ENCODE measurements at regions not wholly inside any gene's neighbourhood (a gene's known extent, or its start where the extent isn't known, plus 50 kb on each side); places are given as distances from the start of the nearest gene placed in this dataset.

GRCh38 chr3:34296796-34297195 is 498.4 kb downstream of the PDCD6IP start:
- Histone ChIP-seq H3K27me3 (ENCODE audit: insufficient read depth, low read depth) (no peaks in the 10 kb centered on the region), H3K4me1 (ENCODE audit: low read depth, poor library complexity, severe bottlenecking) (no peaks in the 10 kb centered on the region), H4K20me1 (ENCODE audit: insufficient read depth) (no peaks in the 10 kb centered on the region), H3K36me3 (ENCODE audit: insufficient read depth) (no peaks in the 10 kb centered on the region), H3K27ac (no peak overlapping the region), H3K4me2 (no peak overlapping the region), H3K79me2 (ENCODE audit: insufficient read depth, low read depth) (no peaks in the 10 kb centered on the region), H3K9ac (no peak overlapping the region), H2AFZ (ENCODE audit: low read depth) (no peak overlapping the region), H3K4me3 (IDR thresholded peaks at IDR 0.05; ENCODE audit: insufficient read depth, low read depth, low read length) (no peak overlapping the region)
- TF ChIP-seq CTCF (conservative IDR thresholded peaks at IDR 0.05; ENCODE audit: low read depth, low read length), result no peak

- Histone ChIP-seq H3K9ac (no peak overlapping the region), H3K4me1 (ENCODE audit: low read depth, poor library complexity, severe bottlenecking) (no peaks in the 10 kb centered on the region), H2AFZ (ENCODE audit: low read depth) (no peak overlapping the region), H3K27me3 (ENCODE audit: insufficient read depth, low read depth) (no peaks in the 10 kb centered on the region), H3K36me3 (ENCODE audit: insufficient read depth) (no peaks in the 10 kb centered on the region), H4K20me1 (ENCODE audit: insufficient read depth) (no peaks in the 10 kb centered on the region), H3K4me2 (no peak overlapping the region), H3K27ac (no peak overlapping the region), H3K79me2 (ENCODE audit: insufficient read depth, low read depth) (no peaks in the 10 kb centered on the region), H3K4me3 (IDR thresholded peaks at IDR 0.05; ENCODE audit: insufficient read depth, low read depth, low read length) (no peak overlapping the region)
- no peak for TF ChIP-seq CTCF (conservative IDR thresholded peaks at IDR 0.05; ENCODE audit: low read depth, low read length)
These were observed 500.2 kb downstream of the PDCD6IP start for GRCh38 chr3:34298653-34299052.

- no peak for TF ChIP-seq CTCF (conservative IDR thresholded peaks at IDR 0.05; ENCODE audit: low read depth, low read length)
- Histone ChIP-seq H4K20me1 (ENCODE audit: insufficient read depth) (no peaks in the 10 kb centered on the region), H3K27me3 (ENCODE audit: insufficient read depth, low read depth) (no peaks in the 10 kb centered on the region), H3K4me3 (IDR thresholded peaks at IDR 0.05; ENCODE audit: insufficient read depth, low read depth, low read length) (no peak overlapping the region), H3K27ac (no peak overlapping the region), H3K4me2 (no peak overlapping the region), H2AFZ (ENCODE audit: low read depth) (no peak overlapping the region), H3K9ac (no peak overlapping the region), H3K79me2 (ENCODE audit: insufficient read depth, low read depth) (no peaks in the 10 kb centered on the region), H3K36me3 (ENCODE audit: insufficient read depth) (no peaks in the 10 kb centered on the region), H3K4me1 (ENCODE audit: low read depth, poor library complexity, severe bottlenecking) (no peaks in the 10 kb centered on the region)
These were observed 502.2 kb downstream of the PDCD6IP start for GRCh38 chr3:34300621-34301020.

- Histone ChIP-seq H3K4me1 (ENCODE audit: low read depth, poor library complexity, severe bottlenecking) (no peaks in the 10 kb centered on the region), H3K9ac (no peak overlapping the region), H4K20me1 (ENCODE audit: insufficient read depth) (no peaks in the 10 kb centered on the region), H3K27me3 (ENCODE audit: insufficient read depth, low read depth) (no peaks in the 10 kb centered on the region), H2AFZ (ENCODE audit: low read depth) (no peak overlapping the region), H3K36me3 (ENCODE audit: insufficient read depth) (no peaks in the 10 kb centered on the region), H3K4me2 (no peak overlapping the region), H3K27ac (no peak overlapping the region), H3K4me3 (IDR thresholded peaks at IDR 0.05; ENCODE audit: insufficient read depth, low read depth, low read length) (no peak overlapping the region), H3K79me2 (ENCODE audit: insufficient read depth, low read depth) (no peaks in the 10 kb centered on the region)
- no peak for TF ChIP-seq CTCF (conservative IDR thresholded peaks at IDR 0.05; ENCODE audit: low read depth, low read length)
These were observed 502.9 kb downstream of the PDCD6IP start for GRCh38 chr3:34301313-34301712.

GRCh38 chr3:34305266-34305665 is 506.8 kb downstream of the PDCD6IP start:
- no peaks in the 10 kb centered on the region for H3K79me2 ChIP-seq (ENCODE audit: insufficient read depth, low read depth)
- H3K4me2 ChIP-seq, result no peak overlapping the region
- no peaks in the 10 kb centered on the region for H3K27me3 ChIP-seq (ENCODE audit: insufficient read depth, low read depth)
- no peaks in the 10 kb centered on the region for H4K20me1 ChIP-seq (ENCODE audit: insufficient read depth)
- H3K4me1 ChIP-seq (ENCODE audit: low read depth, poor library complexity, severe bottlenecking), result no peaks in the 10 kb centered on the region
- H3K9ac ChIP-seq, result no peak overlapping the region
- no peak overlapping the region for H3K27ac ChIP-seq
- H2AFZ ChIP-seq (ENCODE audit: low read depth), result no peak overlapping the region
- H3K4me3 ChIP-seq (IDR thresholded peaks at IDR 0.05; ENCODE audit: insufficient read depth, low read depth, low read length), result no peak overlapping the region
- TF ChIP-seq CTCF (conservative IDR thresholded peaks at IDR 0.05; ENCODE audit: low read depth, low read length), result no peak
- H3K36me3 ChIP-seq (ENCODE audit: insufficient read depth), result no peaks in the 10 kb centered on the region

Data from KMS-11 (cell line).